Cardiac muscle cell (in vitro differentiated cells and primary cell): ENCODE measurements at regions not wholly inside any gene's neighbourhood (a gene's known extent, or its start where the extent isn't known, plus 50 kb on each side); places are given as distances from the start of the nearest gene placed in this dataset.

Experiments
- DNase-seq, 2 donors: peaks; one replicate each; pipeline versions ENCODE4 v3.0.0 to v3.0.0-alpha.2; 2010 to 2017; ENCODE audit warnings: low read depth in 1 of 2, low spot score in 1 of 2
- H3K27ac ChIP-seq: fragments of 200-600 bp; sonication (generic); 2 replicates; pipeline ENCODE4 v1.5.1; 2016
- H3K27me3 ChIP-seq: fragments of 200-600 bp; sonication (generic); 2 replicates; pipeline ENCODE4 v1.6.0; 2016; ENCODE audit warnings: control low read depth
- H3K36me3 ChIP-seq: fragments of 200-600 bp; sonication (generic); 2 replicates; pipeline ENCODE4 v1.5.1; 2016; ENCODE audit warnings: control low read depth
- H3K4me1 ChIP-seq: fragments of 200-600 bp; sonication (generic); 2 replicates; pipeline ENCODE4 v1.8.1; 2017; ENCODE audit warnings: low read depth, mild to moderate bottlenecking, mixed run types
- H3K4me3 ChIP-seq: fragments of 200-600 bp; sonication (generic); 2 replicates; pipeline ENCODE4 v1.5.1; 2016; ENCODE audit warnings: mild to moderate bottlenecking
- H3K9me3 ChIP-seq: fragments of 200-600 bp; sonication (generic); 2 replicates; pipeline ENCODE4 v1.5.1; 2017; ENCODE audit warnings: low read depth, mild to moderate bottlenecking, control low read depth
- CTCF ChIP-seq: IDR thresholded peaks from 2 replicates; pipeline ENCODE4 v1.5.1; 2012; ENCODE audit warnings: low read depth, mild to moderate bottlenecking, low read length

GRCh38 chr5:174547814-174548213, 176.6 kb upstream of the MSX2 start:
- Histone ChIP-seq H3K27ac (no peak overlapping the region), H3K36me3 (no peaks in the 10 kb centered on the region), H3K4me1 (no peaks in the 10 kb centered on the region), H3K9me3 (no peaks in the 10 kb centered on the region), H3K27me3 (peaks cover 4% of the 10 kb centered on the region), H3K4me3 (no peak overlapping the region)
- TF ChIP-seq CTCF, result no peak
- DNase-seq, result no peak

GRCh38 chr5:174549254-174549653, 175.1 kb upstream of the MSX2 start:
- no peak overlapping the region for H3K27ac ChIP-seq
- TF ChIP-seq CTCF, result no peak
- peak in 1 of 2 donors; percentile 33 for DNase-seq

GRCh38 chr5:174550026-174550425, 174.4 kb upstream of the MSX2 start:
- H3K4me3 ChIP-seq, result no peak overlapping the region
- no peak overlapping the region for H3K27ac ChIP-seq
- no peaks in the 10 kb centered on the region for H3K9me3 ChIP-seq
- H3K27me3 ChIP-seq, result no peaks in the 10 kb centered on the region
- DNase-seq, result no peak
- H3K4me1 ChIP-seq, result no peaks in the 10 kb centered on the region
- no peak for TF ChIP-seq CTCF
- H3K36me3 ChIP-seq, result no peaks in the 10 kb centered on the region

More at GRCh38 chr5:174549254-174549653, 175.1 kb upstream of the MSX2 start:
- Histone ChIP-seq H3K4me1 (no peaks in the 10 kb centered on the region), H3K27me3 (no peaks in the 10 kb centered on the region), H3K9me3 (no peaks in the 10 kb centered on the region), H3K4me3 (no peak overlapping the region), H3K36me3 (no peaks in the 10 kb centered on the region)

- H3K4me3 ChIP-seq, result no peak overlapping the region
- H3K9me3 ChIP-seq, result no peaks in the 10 kb centered on the region
- TF ChIP-seq CTCF, result no peak
- H3K36me3 ChIP-seq, result no peaks in the 10 kb centered on the region
- no peaks in the 10 kb centered on the region for H3K27me3 ChIP-seq
- no peak overlapping the region for H3K27ac ChIP-seq
- no peak for DNase-seq
- H3K4me1 ChIP-seq, result no peaks in the 10 kb centered on the region
Observed at GRCh38 chr5:174552428-174552827, 172.0 kb upstream of the MSX2 start.

GRCh38 chr5:174553556-174553955, 170.8 kb upstream of the MSX2 start:
- Histone ChIP-seq H3K4me3 (no peak overlapping the region), H3K27me3 (peaks cover 4% of the 10 kb centered on the region), H3K27ac (no peak overlapping the region), H3K9me3 (no peaks in the 10 kb centered on the region), H3K4me1 (no peaks in the 10 kb centered on the region), H3K36me3 (no peaks in the 10 kb centered on the region)
- no peak for DNase-seq
- TF ChIP-seq CTCF, result no peak

- H3K36me3 ChIP-seq, result no peaks in the 10 kb centered on the region
- peaks cover 17% of the 10 kb centered on the region for H3K27me3 ChIP-seq
- no peak overlapping the region for H3K4me3 ChIP-seq
- no peak overlapping the region for H3K27ac ChIP-seq
- no peak for TF ChIP-seq CTCF
- no peaks in the 10 kb centered on the region for H3K4me1 ChIP-seq
- DNase-seq, result no peak
- no peaks in the 10 kb centered on the region for H3K9me3 ChIP-seq
Observed at GRCh38 chr5:174555726-174556125, 168.7 kb upstream of the MSX2 start.
